ENCODE measurements at regions not wholly inside any gene's neighbourhood (a gene's known extent, or its start where the extent isn't known, plus 50 kb on each side); places are given as distances from the start of the nearest gene placed in this dataset.

DNA sequence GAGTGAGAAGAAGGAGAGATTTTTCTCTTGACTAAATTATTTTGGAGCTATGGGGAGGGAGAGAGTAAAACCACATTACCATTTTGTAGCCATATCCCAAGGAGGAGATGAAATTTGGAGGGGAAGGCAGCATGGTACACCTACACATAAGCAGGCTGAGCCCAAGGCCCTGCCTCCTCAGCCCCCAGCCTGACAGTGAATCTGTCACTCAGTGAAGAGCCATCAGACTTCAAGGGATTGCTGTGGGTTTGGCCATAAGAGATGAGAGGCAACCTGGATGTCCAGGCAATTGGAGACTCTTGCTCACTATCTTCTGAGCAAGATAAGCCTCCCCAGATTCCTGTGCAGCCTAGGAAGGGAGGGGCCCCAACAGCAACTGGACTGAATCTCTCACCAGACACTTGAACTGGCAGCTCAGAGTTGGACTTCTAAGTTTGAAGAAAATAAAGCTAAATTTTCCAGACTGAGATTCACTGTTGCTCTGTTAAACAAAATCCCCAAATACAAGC, 216.6 kb downstream of the SEMA6A start:
- Histone ChIP-seq H2AFZ (ENCODE audit: control insufficient read depth, low read length) (no peak overlapping the region), H3K27me3 (ENCODE audit: control insufficient read depth, extremely low read depth, insufficient read depth, low read length) (peaks cover 7% of the 10 kb centered on the region), H3K9me3 (ENCODE audit: control insufficient read depth, low read depth, low read length) (no peaks in the 10 kb centered on the region), H3K4me3 (ENCODE audit: control insufficient read depth in 2 of 3, extremely low read depth in 1 of 3, insufficient read depth in 2 of 3, low read depth in 1 of 3, low read length in 3 of 3) (no peak overlapping the region), H4K20me1 (ENCODE audit: control insufficient read depth, extremely low read depth, insufficient read depth, low read length) (no peaks in the 10 kb centered on the region), H3K9ac (ENCODE audit: control insufficient read depth, extremely low read depth, insufficient read depth, low read length) (no peak overlapping the region), H3K9me1 (ENCODE audit: control insufficient read depth, extremely low read depth, insufficient read depth, low read length) (no peaks in the 10 kb centered on the region), H3K36me3 (ENCODE audit: control insufficient read depth in 2 of 2, extremely low read depth in 1 of 2, insufficient read depth in 2 of 2, low read length in 2 of 2) (peaks cover 0 to under 1% of the 10 kb centered on the region in 2 experiments), H3K27ac (ENCODE audit: control insufficient read depth, insufficient read depth, low read length) (no peak overlapping the region), H3K4me2 (ENCODE audit: control insufficient read depth, extremely low read depth, insufficient read depth, low read depth, low read length) (no peak overlapping the region), H3K79me2 (ENCODE audit: control insufficient read depth, insufficient read depth, low read length) (no peaks in the 10 kb centered on the region), H3K4me1 (ENCODE audit: control insufficient read depth, extremely low read depth, insufficient read depth, low read length) (no peaks in the 10 kb centered on the region)
- FAIRE-seq (no peak), DNase-seq (ENCODE audit: low read depth, low spot score) (no peak)
- TF ChIP-seq EZH2 (IDR thresholded peaks at IDR 0.05; ENCODE audit: low read length): no peak
- TF ChIP-seq, protein P1, sequence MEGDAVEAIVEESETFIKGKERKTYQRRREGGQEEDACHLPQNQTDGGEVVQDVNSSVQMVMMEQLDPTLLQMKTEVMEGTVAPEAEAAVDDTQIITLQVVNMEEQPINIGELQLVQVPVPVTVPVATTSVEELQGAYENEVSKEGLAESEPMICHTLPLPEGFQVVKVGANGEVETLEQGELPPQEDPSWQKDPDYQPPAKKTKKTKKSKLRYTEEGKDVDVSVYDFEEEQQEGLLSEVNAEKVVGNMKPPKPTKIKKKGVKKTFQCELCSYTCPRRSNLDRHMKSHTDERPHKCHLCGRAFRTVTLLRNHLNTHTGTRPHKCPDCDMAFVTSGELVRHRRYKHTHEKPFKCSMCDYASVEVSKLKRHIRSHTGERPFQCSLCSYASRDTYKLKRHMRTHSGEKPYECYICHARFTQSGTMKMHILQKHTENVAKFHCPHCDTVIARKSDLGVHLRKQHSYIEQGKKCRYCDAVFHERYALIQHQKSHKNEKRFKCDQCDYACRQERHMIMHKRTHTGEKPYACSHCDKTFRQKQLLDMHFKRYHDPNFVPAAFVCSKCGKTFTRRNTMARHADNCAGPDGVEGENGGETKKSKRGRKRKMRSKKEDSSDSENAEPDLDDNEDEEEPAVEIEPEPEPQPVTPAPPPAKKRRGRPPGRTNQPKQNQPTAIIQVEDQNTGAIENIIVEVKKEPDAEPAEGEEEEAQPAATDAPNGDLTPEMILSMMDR (optimal IDR thresholded peaks at IDR 0.05 in 1 of 3, IDR thresholded peaks at IDR 0.05 in 1 of 3, conservative IDR thresholded peaks at IDR 0.05 in 1 of 3; ENCODE audit: extremely low read depth in 1 of 3, insufficient read depth in 2 of 3, low read length in 3 of 3): no peak
- dilution Hi-C loops (cut with MboI; ENCODE audit: extremely low pct_ligation_motif_present, low sequenced_read_pairs): no loop called here

GRCh38 chr5:116355819-116356601, 218.6 kb downstream of the SEMA6A start:
- Histone ChIP-seq H3K4me1 (ENCODE audit: control insufficient read depth, extremely low read depth, insufficient read depth, low read length) (no peaks in the 10 kb centered on the region), H3K9ac (ENCODE audit: control insufficient read depth, extremely low read depth, insufficient read depth, low read length) (no peak overlapping the region), H3K4me3 (ENCODE audit: control insufficient read depth in 2 of 3, extremely low read depth in 1 of 3, insufficient read depth in 2 of 3, low read depth in 1 of 3, low read length in 3 of 3) (no peak overlapping the region), H3K27me3 (ENCODE audit: control insufficient read depth, extremely low read depth, insufficient read depth, low read length) (peaks cover 2% of the 10 kb centered on the region), H3K9me1 (ENCODE audit: control insufficient read depth, extremely low read depth, insufficient read depth, low read length) (no peaks in the 10 kb centered on the region), H3K36me3 (ENCODE audit: control insufficient read depth in 2 of 2, extremely low read depth in 1 of 2, insufficient read depth in 2 of 2, low read length in 2 of 2) (peaks cover 0 to 1% of the 10 kb centered on the region in 2 experiments), H3K9me3 (ENCODE audit: control insufficient read depth, low read depth, low read length) (no peaks in the 10 kb centered on the region), H3K27ac (ENCODE audit: control insufficient read depth, insufficient read depth, low read length) (no peak overlapping the region), H3K4me2 (ENCODE audit: control insufficient read depth, extremely low read depth, insufficient read depth, low read depth, low read length) (no peak overlapping the region), H3K79me2 (ENCODE audit: control insufficient read depth, insufficient read depth, low read length) (no peaks in the 10 kb centered on the region), H4K20me1 (ENCODE audit: control insufficient read depth, extremely low read depth, insufficient read depth, low read length) (no peaks in the 10 kb centered on the region), H2AFZ (ENCODE audit: control insufficient read depth, low read length) (no peak overlapping the region)
- no peak for DNase-seq (ENCODE audit: low read depth, low spot score)
- dilution Hi-C loops (cut with MboI; ENCODE audit: extremely low pct_ligation_motif_present, low sequenced_read_pairs): no loop called here
- FAIRE-seq: no peak
- TF ChIP-seq EZH2 (IDR thresholded peaks at IDR 0.05; ENCODE audit: low read length): no peak
- TF ChIP-seq, protein P1 (optimal IDR thresholded peaks at IDR 0.05 in 1 of 3, IDR thresholded peaks at IDR 0.05 in 1 of 3, conservative IDR thresholded peaks at IDR 0.05 in 1 of 3; ENCODE audit: extremely low read depth in 1 of 3, insufficient read depth in 2 of 3, low read length in 3 of 3): no peak

Data from keratinocyte (primary cell).